ENCODE measurements at regions not wholly inside any gene's neighbourhood (a gene's known extent, or its start where the extent isn't known, plus 50 kb on each side); places are given as distances from the start of the nearest gene placed in this dataset.

GRCh38 chr10:44671319-44671718 is 239.8 kb upstream of the TMEM72 start:
- Histone ChIP-seq H3K79me2 (ENCODE audit: insufficient read depth) (no peaks in the 10 kb centered on the region), H4K20me1 (ENCODE audit: insufficient read depth) (no peaks in the 10 kb centered on the region), H3K4me2 (ENCODE audit: unreplicated experiment) (no peak overlapping the region), H3F3A (ENCODE audit: insufficient read depth) (no peaks in the 10 kb centered on the region), H3K4me1 (ENCODE audit: insufficient read depth) (no peaks in the 10 kb centered on the region), H3K36me3 (ENCODE audit: low read depth) (no peaks in the 10 kb centered on the region), H3K27ac (no peak overlapping the region), H3K9me3 (ENCODE audit: low read depth) (no peaks in the 10 kb centered on the region), H3K9me2 (ENCODE audit: insufficient read depth) (no peaks in the 10 kb centered on the region), H3K9ac (no peak overlapping the region), H3K4me3 (no peak overlapping the region), H2AFZ (no peak overlapping the region), H3K27me3 (replicated peaks; ENCODE audit: insufficient read depth) (no peaks in the 10 kb centered on the region)
- DNase-seq = no peak
- in situ Hi-C loops (cut with MboI) = no loop called here
- TF ChIP-seq EZH2 (IDR thresholded peaks at IDR 0.05; ENCODE audit: insufficient read depth, poor library complexity, severe bottlenecking) = no peak
- TF ChIP-seq EZH2phosphoT487 (IDR thresholded peaks at IDR 0.05; ENCODE audit: insufficient read depth, low read depth) = no peak

- H4K20me1 ChIP-seq (ENCODE audit: insufficient read depth) = no peaks in the 10 kb centered on the region
- H3K4me1 ChIP-seq (ENCODE audit: insufficient read depth) = no peaks in the 10 kb centered on the region
- DNase-seq = no peak
- no peaks in the 10 kb centered on the region for H3K36me3 ChIP-seq (ENCODE audit: low read depth)
- H3K4me2 ChIP-seq (ENCODE audit: unreplicated experiment) = no peak overlapping the region
- WGBS, 2 experiments (ENCODE audit: low coverage in 1 of 2, low lambda C conversion rate in 2 of 2, missing lambda C conversion rate in 2 of 2) = 90 to 95% methylated on average over 3 of the region's 3 CpGs
- TF ChIP-seq EZH2 (IDR thresholded peaks at IDR 0.05; ENCODE audit: insufficient read depth, poor library complexity, severe bottlenecking) = no peak
- no peak for TF ChIP-seq EZH2phosphoT487 (IDR thresholded peaks at IDR 0.05; ENCODE audit: insufficient read depth, low read depth)
- no peak overlapping the region for H3K9ac ChIP-seq
- H3K9me3 ChIP-seq (ENCODE audit: low read depth) = no peaks in the 10 kb centered on the region
- H3K9me2 ChIP-seq (ENCODE audit: insufficient read depth) = no peaks in the 10 kb centered on the region
- H3K27ac ChIP-seq = no peak overlapping the region
- no peaks in the 10 kb centered on the region for H3K27me3 ChIP-seq (replicated peaks; ENCODE audit: insufficient read depth)
- H3K4me3 ChIP-seq = no peak overlapping the region
- in situ Hi-C loops (cut with MboI) = no loop called here
- H2AFZ ChIP-seq = no peak overlapping the region
- H3F3A ChIP-seq (ENCODE audit: insufficient read depth) = no peaks in the 10 kb centered on the region
- no peaks in the 10 kb centered on the region for H3K79me2 ChIP-seq (ENCODE audit: insufficient read depth)
Observed at GRCh38 chr10:44673245-44673983, 237.7 kb upstream of the TMEM72 start.

DNA sequence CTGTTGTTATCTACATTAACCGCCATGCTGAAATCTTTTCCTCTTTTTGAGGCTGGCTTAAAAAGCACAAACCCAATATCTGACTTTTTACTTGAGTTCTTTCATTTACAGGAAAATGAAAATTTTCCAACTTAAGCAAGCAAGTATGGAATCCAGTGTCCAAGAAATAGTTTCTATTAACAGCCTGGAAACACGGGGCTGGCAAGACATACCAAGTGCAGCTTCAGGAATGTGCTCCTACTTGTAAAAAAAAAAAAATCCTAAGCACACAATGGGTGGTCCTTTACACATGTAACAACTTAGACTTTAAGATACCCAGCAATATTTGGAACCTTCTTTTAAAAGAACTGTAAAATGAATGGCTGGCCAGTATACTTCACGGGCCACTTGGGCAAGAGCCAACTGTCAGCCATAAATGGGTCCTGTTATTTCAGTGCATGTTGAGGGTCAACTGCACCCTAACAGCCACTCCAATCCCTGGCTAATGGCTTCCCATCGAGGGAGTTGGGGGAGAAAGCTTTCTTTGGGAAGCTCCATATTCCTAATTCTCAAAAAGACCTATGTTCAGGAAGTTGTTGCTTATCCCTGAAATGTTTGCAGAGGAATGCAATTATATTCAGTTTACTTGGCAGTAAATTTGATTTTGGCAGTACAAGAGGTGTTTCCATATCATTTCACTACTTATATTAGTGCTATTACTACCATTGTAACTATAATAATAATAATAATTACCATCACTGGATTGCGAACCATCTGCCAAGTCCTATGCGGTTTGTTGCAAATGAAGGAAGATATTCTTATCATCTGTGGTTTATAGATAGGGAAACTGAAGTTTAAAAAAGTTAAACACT is 236.4 kb upstream of the TMEM72 start:
- Histone ChIP-seq H3K4me1 (ENCODE audit: insufficient read depth) (no peaks in the 10 kb centered on the region), H2AFZ (no peak overlapping the region), H4K20me1 (ENCODE audit: insufficient read depth) (no peaks in the 10 kb centered on the region), H3K4me2 (ENCODE audit: unreplicated experiment) (no peak overlapping the region), H3K27me3 (replicated peaks; ENCODE audit: insufficient read depth) (no peaks in the 10 kb centered on the region), H3K4me3 (no peak overlapping the region), H3K79me2 (ENCODE audit: insufficient read depth) (no peaks in the 10 kb centered on the region), H3K27ac (no peak overlapping the region), H3K36me3 (ENCODE audit: low read depth) (no peaks in the 10 kb centered on the region), H3K9me2 (ENCODE audit: insufficient read depth) (no peaks in the 10 kb centered on the region), H3K9ac (no peak overlapping the region), H3K9me3 (ENCODE audit: low read depth) (no peaks in the 10 kb centered on the region), H3F3A (ENCODE audit: insufficient read depth) (no peaks in the 10 kb centered on the region)
- no peak for DNase-seq
- in situ Hi-C loops (cut with MboI) = no loop called here
- WGBS, 2 experiments (ENCODE audit: low coverage in 1 of 2, low lambda C conversion rate in 2 of 2, missing lambda C conversion rate in 2 of 2) = 48 to 57% methylated on average over 6 of the region's 6 CpGs
- TF ChIP-seq EZH2phosphoT487 (IDR thresholded peaks at IDR 0.05; ENCODE audit: insufficient read depth, low read depth) = no peak
- TF ChIP-seq EZH2 (IDR thresholded peaks at IDR 0.05; ENCODE audit: insufficient read depth, poor library complexity, severe bottlenecking) = no peak

GRCh38 chr10:44675387-44675874 is 235.7 kb upstream of the TMEM72 start:
- Histone ChIP-seq H3K9ac (no peak overlapping the region), H3K27me3 (replicated peaks; ENCODE audit: insufficient read depth) (no peaks in the 10 kb centered on the region), H3K36me3 (ENCODE audit: low read depth) (no peaks in the 10 kb centered on the region), H3K9me2 (ENCODE audit: insufficient read depth) (no peaks in the 10 kb centered on the region), H3K4me1 (ENCODE audit: insufficient read depth) (no peaks in the 10 kb centered on the region), H3K79me2 (ENCODE audit: insufficient read depth) (no peaks in the 10 kb centered on the region), H3F3A (ENCODE audit: insufficient read depth) (no peaks in the 10 kb centered on the region), H3K4me3 (no peak overlapping the region), H3K27ac (no peak overlapping the region), H3K4me2 (ENCODE audit: unreplicated experiment) (no peak overlapping the region), H3K9me3 (ENCODE audit: low read depth) (no peaks in the 10 kb centered on the region), H4K20me1 (ENCODE audit: insufficient read depth) (no peaks in the 10 kb centered on the region), H2AFZ (no peak overlapping the region)
- no peak for DNase-seq
- 75 to 79% methylated on average over 2 of the region's 2 CpGs for WGBS, 2 experiments (ENCODE audit: low coverage in 1 of 2, low lambda C conversion rate in 2 of 2, missing lambda C conversion rate in 2 of 2)
- TF ChIP-seq EZH2 (IDR thresholded peaks at IDR 0.05; ENCODE audit: insufficient read depth, poor library complexity, severe bottlenecking) (no peak), EZH2phosphoT487 (IDR thresholded peaks at IDR 0.05; ENCODE audit: insufficient read depth, low read depth) (no peak)
- in situ Hi-C loops (cut with MboI) = no loop called here
